Fibroblast of skin of right quadriceps (primary cell): ENCODE measurements at regions not wholly inside any gene's neighbourhood (a gene's known extent, or its start where the extent isn't known, plus 50 kb on each side); places are given as distances from the start of the nearest gene placed in this dataset.
"Not testable (repeated sequence)": the region's sequence is repeated elsewhere in the genome, so short reads cannot be mapped to it uniquely, and the experiment has no call there.

Experiments used
- DNase-seq: peaks from one replicate; pipeline ENCODE4 v3.0.0-alpha.2; 2013

- DNase-seq: no peak
Measured at GRCh38 chr11:116698080-116698479, 74.7 kb downstream of the BUD13 start.

DNA sequence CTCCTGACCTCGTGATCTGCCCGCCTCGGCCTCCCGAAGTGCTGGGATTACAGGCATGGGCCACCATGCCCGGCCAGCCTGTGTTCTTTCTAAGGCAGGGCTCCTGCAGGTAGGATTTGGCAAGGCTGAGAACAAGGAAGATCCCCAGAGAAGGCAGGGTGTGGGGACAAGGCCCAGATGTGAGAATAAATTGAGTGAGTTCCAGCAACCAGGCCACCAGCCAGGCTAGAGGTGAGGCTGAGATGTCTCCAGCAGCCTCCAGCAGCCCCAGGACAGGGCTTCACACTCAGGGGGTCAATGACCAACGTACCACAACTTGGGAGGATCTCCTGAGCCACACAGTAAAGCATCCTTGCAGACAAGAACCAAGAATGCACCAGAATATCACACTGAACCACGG, 75.1 kb downstream of the BUD13 start:
- DNase-seq: no peak

DNA sequence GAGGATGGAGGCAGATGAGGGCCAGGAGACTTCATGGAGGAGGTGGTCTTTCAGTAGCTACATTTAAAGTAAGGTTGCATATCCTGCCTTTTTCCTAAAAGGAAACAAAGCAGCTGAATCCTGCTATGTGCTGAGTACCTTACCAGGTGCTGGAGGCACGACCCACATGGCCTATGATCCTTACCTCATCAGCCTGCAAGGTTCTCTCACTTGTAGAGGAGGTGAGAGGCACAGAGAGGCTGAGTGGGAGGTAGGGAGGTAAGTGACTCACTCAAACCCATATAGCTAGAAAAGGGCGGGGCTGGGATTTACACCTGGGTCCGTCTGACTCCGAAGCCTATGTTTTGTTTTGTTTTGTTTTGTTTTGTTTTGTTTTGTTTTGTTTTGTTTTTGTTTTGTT, 75.8 kb downstream of the BUD13 start:
- DNase-seq: no peak

- peak; percentile 28 for DNase-seq
Measured at GRCh38 chr11:116696381-116696941, 76.3 kb downstream of the BUD13 start.

DNA sequence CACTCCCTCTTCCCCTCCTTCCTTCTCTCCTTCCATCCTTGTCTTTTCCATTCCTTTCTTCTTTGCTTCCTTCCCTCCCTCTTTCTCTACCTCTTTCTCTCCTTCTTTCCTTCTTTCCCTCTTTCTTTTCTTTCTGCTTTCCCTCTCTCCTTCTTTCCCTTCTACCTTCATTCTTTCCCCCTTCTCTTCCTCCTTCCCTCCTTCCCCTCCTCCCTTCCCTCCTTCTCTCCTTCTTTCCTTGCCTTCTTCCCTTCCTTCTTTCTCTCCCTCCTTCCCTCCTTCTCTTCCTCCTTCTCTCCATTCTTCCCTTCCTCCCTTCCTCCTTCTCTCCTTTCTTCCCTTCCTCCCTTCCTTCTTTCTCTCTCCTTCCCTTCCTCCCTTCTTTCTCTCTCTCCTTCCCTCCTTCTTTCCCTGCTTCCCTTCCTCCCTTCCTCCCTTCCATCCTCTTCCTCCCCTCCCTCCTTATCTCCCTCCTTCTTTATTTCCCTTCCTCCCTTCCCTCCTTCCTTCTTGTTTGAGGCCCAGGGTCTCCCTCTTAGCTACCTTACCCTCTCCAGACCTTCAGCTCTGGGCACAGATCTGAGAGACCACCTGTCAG, 77.0 kb downstream of the BUD13 start:
- DNase-seq: no peak

- DNase-seq: no peak
Measured at GRCh38 chr11:116694815-116695590, 77.8 kb downstream of the BUD13 start.

GRCh38 chr11:116694349-116694725, 78.5 kb downstream of the BUD13 start:
- no peak for DNase-seq

- DNase-seq: no peak
Measured at GRCh38 chr11:116693593-116694348, 79.0 kb downstream of the BUD13 start.

GRCh38 chr11:116693102-116693570, 79.7 kb downstream of the BUD13 start:
- DNase-seq: no peak

GRCh38 chr11:116692318-116693101, 80.3 kb downstream of the BUD13 start:
- DNase-seq: no peak

GRCh38 chr11:116691771-116692177, 81.0 kb downstream of the BUD13 start:
- peak; percentile 26 for DNase-seq

DNA sequence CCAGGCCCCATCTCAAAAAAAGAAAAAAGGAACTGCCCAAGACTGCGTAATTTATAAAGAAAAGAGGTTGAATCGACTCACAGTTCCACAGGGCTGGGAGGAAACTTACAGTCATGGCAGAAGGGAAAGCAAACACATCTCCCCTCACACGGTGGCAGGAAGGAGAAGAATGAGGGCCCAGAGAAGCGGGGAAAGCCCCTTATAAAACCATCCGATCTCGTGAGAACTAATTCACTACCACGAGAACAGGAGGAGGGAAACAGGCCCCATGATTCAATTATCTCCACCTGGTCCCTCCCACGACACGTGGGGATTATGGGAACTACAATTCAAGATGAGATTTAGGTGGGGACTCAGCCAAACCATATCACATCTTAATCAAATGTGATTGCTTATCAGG, 82.2 kb downstream of the BUD13 start:
- DNase-seq: no peak

- no peak for DNase-seq
Measured at GRCh38 chr11:116689413-116690127, 83.2 kb downstream of the BUD13 start.

GRCh38 chr11:116688202-116688540, 84.6 kb downstream of the BUD13 start:
- DNase-seq: no peak

DNA sequence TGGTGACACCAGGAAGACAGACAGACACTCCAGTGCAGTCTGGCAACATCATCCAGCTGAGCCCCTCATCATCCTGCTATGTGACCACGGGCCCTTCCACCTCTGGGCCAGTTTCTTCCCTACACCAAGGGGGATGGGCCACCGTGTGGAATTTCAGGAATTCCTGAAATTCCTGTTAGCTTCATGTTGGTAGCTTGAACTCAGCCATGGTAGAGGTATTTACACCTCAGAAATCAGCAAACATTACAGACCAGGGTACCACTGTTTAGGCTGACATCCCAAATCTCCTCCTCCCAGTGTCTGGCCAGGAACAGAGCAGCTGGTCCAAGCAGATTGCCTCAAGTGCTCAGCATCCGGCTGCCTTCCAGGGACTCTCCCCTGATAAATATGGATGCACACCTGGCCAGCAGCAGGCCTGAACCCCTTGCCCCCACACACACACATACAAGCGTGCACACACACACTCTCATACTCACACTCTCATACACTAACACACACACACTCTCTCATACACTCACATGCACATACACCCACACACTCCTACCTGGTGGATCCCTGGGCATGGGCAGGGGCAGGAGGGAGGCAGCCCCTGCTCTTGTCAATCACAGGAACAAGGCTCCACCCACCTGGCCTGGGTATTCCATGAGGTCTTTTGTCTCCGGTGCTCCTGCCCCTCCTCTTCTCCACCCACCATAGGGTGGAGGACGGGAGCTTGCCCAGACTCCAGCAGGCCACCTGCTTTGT, 85.2 kb downstream of the BUD13 start:
- no peak for DNase-seq

GRCh38 chr11:116686866-116687265, 85.9 kb downstream of the BUD13 start:
- DNase-seq: no peak

GRCh38 chr11:116683982-116684381, 88.8 kb downstream of the BUD13 start:
- no peak for DNase-seq

DNA sequence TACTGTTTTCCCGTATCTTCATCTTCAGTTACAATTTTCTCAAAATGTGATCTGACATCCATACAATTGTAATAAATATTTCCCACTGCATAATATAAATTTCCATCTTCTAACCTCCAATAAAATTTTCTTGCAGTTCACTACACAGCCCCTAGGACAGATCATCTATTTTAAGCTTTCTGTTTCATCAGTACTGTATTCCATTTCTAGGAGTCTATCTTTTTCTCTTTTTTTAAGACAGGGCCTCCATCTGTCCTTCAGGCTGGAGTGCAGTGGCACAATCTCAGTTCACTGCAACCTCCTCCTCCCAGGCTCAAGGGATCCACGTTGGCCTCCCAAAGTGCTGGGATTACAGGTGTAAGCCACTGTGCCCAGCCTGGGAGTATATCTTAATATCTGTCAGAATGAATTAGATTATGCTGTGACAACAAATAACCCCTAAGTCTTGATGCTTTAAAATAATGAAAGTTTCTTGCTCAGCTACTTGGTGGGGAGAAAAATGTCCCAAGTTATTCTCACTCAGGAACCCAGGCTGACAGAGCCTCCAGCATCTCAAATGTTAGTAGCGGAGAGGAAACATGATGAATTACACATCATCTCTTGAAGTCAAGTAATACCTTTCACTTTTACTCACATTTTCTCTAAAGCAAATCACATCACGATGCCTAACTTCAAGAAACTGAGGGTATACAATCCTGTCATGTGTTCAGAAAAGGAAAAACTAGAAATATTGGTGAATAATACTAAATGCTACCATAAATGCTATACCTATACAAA, 92.2 kb downstream of the BUD13 start:
- DNase-seq: no peak

DNA sequence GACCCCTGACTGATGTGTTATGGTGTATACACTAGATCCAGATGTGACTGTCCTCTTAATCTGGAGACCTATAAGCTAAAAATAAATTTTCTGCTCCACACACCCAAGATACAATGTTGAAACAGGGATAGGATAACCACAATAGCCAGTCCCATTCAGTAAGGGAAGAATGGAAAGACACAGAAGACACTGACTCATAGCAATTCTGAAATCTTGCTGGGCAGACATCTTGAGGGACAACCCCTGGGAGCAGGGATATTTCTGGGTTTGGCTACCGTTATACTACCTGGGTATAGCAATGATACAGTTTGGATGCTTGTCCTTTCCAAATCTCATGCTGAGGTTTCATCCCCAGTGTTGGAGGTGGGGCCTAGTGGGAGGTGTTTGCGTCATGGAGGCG, 93.9 kb downstream of the BUD13 start:
- no peak for DNase-seq

GRCh38 chr11:116667318-116667717, 105.5 kb downstream of the BUD13 start:
- not testable (repeated sequence) for DNase-seq
